SK-N-SH (cell line): ENCODE measurements at regions not wholly inside any gene's neighbourhood (a gene's known extent, or its start where the extent isn't known, plus 50 kb on each side); places are given as distances from the start of the nearest gene placed in this dataset.

Experiments
- CHD2 ChIP-seq: fragments of 150-350 bp; IDR thresholded peaks from 2 replicates; pipeline ENCODE4 v1.6.1; 2018; ENCODE audit warnings: low read length; ENCODE audit not compliant: partially characterized antibody
- FOSL2 ChIP-seq: IDR thresholded peaks from 2 replicates; pipeline ENCODE4 v1.4.0; 2012; ENCODE audit warnings: low read depth, mild to moderate bottlenecking, moderate library complexity, borderline replicate concordance
- RFX5 ChIP-seq: IDR thresholded peaks from 2 replicates; pipeline ENCODE4 v1.6.1; 2012; ENCODE audit warnings: mild to moderate bottlenecking, improper control_type of control experiment, low read length
- SIN3A ChIP-seq: IDR thresholded peaks from 2 replicates; pipeline ENCODE4 v1.6.1; 2012; ENCODE audit warnings: low read depth, mild to moderate bottlenecking, low read length, moderate library complexity, borderline replicate concordance
- TF ChIP-seq, protein P1 (sequence below): fragments of 200-600 bp; sonication (generic); IDR thresholded peaks from 2 replicates; pipeline ENCODE4 v1.6.1; 2017; ENCODE audit warnings: antibody characterized with exemption, mild to moderate bottlenecking, moderate library complexity
- TF ChIP-seq, protein P2 (sequence below): fragments of 150-350 bp; IDR thresholded peaks from 2 replicates; pipeline ENCODE4 v1.6.1; 2017; ENCODE audit warnings: antibody characterized with exemption, low read length, low read depth, borderline replicate concordance
- TF ChIP-seq, protein P3 (sequence below): IDR thresholded peaks from 2 replicates; pipeline ENCODE4 v1.4.0; 2012; ENCODE audit warnings: low read depth, borderline replicate concordance

DNA sequence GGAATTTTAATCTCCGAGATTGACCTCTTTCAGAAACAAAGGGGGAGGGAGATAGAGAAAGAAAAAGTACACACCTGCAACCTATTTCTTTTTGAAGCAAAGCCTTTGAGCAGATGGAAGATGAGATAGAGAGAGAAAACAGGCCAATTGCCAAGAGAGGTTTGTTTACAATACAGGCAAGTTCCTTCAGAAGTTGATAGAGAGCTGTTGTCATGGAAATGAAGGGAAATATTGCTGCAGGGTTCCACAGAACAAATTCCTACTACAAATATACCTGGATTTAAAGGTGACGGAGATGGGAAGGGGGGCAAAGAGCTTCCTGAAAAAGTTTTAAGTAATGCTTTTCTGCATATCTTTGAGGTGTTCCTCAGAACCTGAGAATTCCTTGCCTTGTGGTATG lies 388.4 kb downstream of the NDFIP2 start:
- TF ChIP-seq CHD2 = no peak
- TF ChIP-seq, protein P1, sequence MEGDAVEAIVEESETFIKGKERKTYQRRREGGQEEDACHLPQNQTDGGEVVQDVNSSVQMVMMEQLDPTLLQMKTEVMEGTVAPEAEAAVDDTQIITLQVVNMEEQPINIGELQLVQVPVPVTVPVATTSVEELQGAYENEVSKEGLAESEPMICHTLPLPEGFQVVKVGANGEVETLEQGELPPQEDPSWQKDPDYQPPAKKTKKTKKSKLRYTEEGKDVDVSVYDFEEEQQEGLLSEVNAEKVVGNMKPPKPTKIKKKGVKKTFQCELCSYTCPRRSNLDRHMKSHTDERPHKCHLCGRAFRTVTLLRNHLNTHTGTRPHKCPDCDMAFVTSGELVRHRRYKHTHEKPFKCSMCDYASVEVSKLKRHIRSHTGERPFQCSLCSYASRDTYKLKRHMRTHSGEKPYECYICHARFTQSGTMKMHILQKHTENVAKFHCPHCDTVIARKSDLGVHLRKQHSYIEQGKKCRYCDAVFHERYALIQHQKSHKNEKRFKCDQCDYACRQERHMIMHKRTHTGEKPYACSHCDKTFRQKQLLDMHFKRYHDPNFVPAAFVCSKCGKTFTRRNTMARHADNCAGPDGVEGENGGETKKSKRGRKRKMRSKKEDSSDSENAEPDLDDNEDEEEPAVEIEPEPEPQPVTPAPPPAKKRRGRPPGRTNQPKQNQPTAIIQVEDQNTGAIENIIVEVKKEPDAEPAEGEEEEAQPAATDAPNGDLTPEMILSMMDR = no peak
- TF ChIP-seq FOSL2 = no peak
- TF ChIP-seq, protein P2, sequence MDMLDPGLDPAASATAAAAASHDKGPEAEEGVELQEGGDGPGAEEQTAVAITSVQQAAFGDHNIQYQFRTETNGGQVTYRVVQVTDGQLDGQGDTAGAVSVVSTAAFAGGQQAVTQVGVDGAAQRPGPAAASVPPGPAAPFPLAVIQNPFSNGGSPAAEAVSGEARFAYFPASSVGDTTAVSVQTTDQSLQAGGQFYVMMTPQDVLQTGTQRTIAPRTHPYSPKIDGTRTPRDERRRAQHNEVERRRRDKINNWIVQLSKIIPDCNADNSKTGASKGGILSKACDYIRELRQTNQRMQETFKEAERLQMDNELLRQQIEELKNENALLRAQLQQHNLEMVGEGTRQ = no peak
- no peak for TF ChIP-seq SIN3A
- TF ChIP-seq RFX5 = no peak
- TF ChIP-seq, protein P3, sequence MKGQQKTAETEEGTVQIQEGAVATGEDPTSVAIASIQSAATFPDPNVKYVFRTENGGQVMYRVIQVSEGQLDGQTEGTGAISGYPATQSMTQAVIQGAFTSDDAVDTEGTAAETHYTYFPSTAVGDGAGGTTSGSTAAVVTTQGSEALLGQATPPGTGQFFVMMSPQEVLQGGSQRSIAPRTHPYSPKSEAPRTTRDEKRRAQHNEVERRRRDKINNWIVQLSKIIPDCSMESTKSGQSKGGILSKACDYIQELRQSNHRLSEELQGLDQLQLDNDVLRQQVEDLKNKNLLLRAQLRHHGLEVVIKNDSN = no peak
